ENCODE measurements at regions not wholly inside any gene's neighbourhood (a gene's known extent, or its start where the extent isn't known, plus 50 kb on each side); places are given as distances from the start of the nearest gene placed in this dataset.
"Not testable (repeated sequence)": the region's sequence is repeated elsewhere in the genome, so short reads cannot be mapped to it uniquely, and the experiment has no call there.

GRCh38 chr22:12601870-12602779 lies 2925.9 kb upstream of the OR11H1 start:
- DNase-seq, result peak in 3 of 5 donors; percentile 26 to 67 (median 28)
- Histone ChIP-seq H3K4me1 (no peaks in the 10 kb centered on the region), H3K27me3 (peaks cover 0 to 4% (median 0%) of the 10 kb centered on the region in 9 donors), H3K4me3 (peak overlapping the region in 5 of 12 donors; percentile 7 to 38 (median 25)), H3K36me3 (no peaks in the 10 kb centered on the region), H3K27ac (peak overlapping the region in 1 of 12 donors; percentile 46), H3K9me3 (peaks cover 0 to 62% (median 12%) of the 10 kb centered on the region in 12 donors)
- intact Hi-C loops (cut with DNase I), result no loop called here
- WGBS, 4 donors, result 52 to 64% (median 56%) methylated on average over 74 to 75 of the region's 75 CpGs
- TF ChIP-seq POLR2A (IDR thresholded peaks at IDR 0.05) (no peak), CTCF (IDR thresholded peaks at IDR 0.05) (no peak)
- peak in 1 of 4 donors; percentile 20 for ATAC-seq

DNA sequence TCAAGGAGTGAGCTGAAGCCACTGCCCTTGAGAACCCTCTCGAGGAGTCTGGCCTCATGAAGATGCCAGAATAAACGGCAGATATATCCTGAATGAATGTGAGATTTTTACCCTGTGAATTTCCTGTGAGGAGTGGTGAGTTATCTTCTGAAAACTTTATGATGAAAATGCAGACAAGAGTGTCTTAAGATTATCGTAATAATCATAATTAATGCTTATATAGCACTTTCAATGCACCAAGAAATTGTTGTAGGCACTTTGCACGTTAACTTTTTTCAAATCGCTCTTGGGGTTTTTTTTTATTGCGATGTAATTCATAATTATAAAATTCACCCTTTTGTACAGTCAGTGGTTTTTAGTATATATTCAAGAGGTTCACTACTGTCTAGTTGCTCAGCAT lies 2924.6 kb upstream of the OR11H1 start:
- ATAC-seq, result not testable (repeated sequence)

GRCh38 chr22:12603833-12604232 lies 2924.2 kb upstream of the OR11H1 start:
- ATAC-seq; H3K4me1 ChIP-seq; H3K27me3 ChIP-seq; DNase-seq; H3K36me3 ChIP-seq; H3K27ac ChIP-seq; intact Hi-C loops (cut with DNase I); H3K4me3 ChIP-seq: not testable (repeated sequence)
- peaks cover 0 to 52% (median 6%) of the 10 kb centered on the region in 12 donors for H3K9me3 ChIP-seq

More for the DNA sequence above, 2924.6 kb upstream of the OR11H1 start:
- H3K27ac ChIP-seq; H3K27me3 ChIP-seq; intact Hi-C loops (cut with DNase I); H3K4me1 ChIP-seq; H3K36me3 ChIP-seq; DNase-seq; H3K4me3 ChIP-seq: not testable (repeated sequence)
- H3K9me3 ChIP-seq, result peaks cover 0 to 56% (median 8%) of the 10 kb centered on the region in 12 donors
- WGBS, 4 donors, result 59 to 67% (median 64%) methylated on average over 6 of the region's 6 CpGs

GRCh38 chr22:12608454-12608853 lies 2919.5 kb upstream of the OR11H1 start:
- intact Hi-C loops (cut with DNase I); ATAC-seq; H3K27me3 ChIP-seq; DNase-seq; H3K4me3 ChIP-seq; H3K36me3 ChIP-seq; H3K4me1 ChIP-seq; H3K27ac ChIP-seq: not testable (repeated sequence)
- H3K9me3 ChIP-seq, result peaks cover 0 to 39% (median 3%) of the 10 kb centered on the region in 12 donors
- WGBS, 4 donors, result 63 to 72% (median 67%) methylated on average over 8 to 9 of the region's 9 CpGs

GRCh38 chr22:12613199-12613598 lies 2914.8 kb upstream of the OR11H1 start:
- intact Hi-C loops (cut with DNase I), result no loop called here
- DNase-seq, result no peak
- Histone ChIP-seq H3K9me3 (peaks cover 0 to 34% (median 5%) of the 10 kb centered on the region in 12 donors), H3K27me3 (no peaks in the 10 kb centered on the region), H3K27ac (no peak overlapping the region), H3K4me1 (no peaks in the 10 kb centered on the region), H3K4me3 (no peak overlapping the region), H3K36me3 (no peaks in the 10 kb centered on the region)
- TF ChIP-seq POLR2A (IDR thresholded peaks at IDR 0.05), result no peak
- ATAC-seq, result no peak
- 52 to 58% (median 53%) methylated on average over 3 of the region's 3 CpGs for WGBS, 4 donors

- H3K27me3 ChIP-seq; ATAC-seq; H3K4me1 ChIP-seq; DNase-seq; intact Hi-C loops (cut with DNase I); H3K4me3 ChIP-seq; H3K27ac ChIP-seq; H3K36me3 ChIP-seq: not testable (repeated sequence)
- WGBS, 4 donors, result 28 to 38% (median 35%) methylated on average over 4 of the region's 4 CpGs
- H3K9me3 ChIP-seq, result peaks cover 0 to 33% (median 5%) of the 10 kb centered on the region in 12 donors
Observed at GRCh38 chr22:12613907-12614306, 2914.1 kb upstream of the OR11H1 start.

GRCh38 chr22:12626894-12627293 lies 2901.1 kb upstream of the OR11H1 start:
- DNase-seq; H3K27me3 ChIP-seq; H3K4me3 ChIP-seq; H3K36me3 ChIP-seq; H3K27ac ChIP-seq; ATAC-seq; intact Hi-C loops (cut with DNase I); H3K4me1 ChIP-seq: not testable (repeated sequence)
- 50 to 56% (median 53%) methylated on average over 4 of the region's 4 CpGs for WGBS, 4 donors
- H3K9me3 ChIP-seq, result peaks cover 0 to 28% (median under 1%) of the 10 kb centered on the region in 12 donors

GRCh38 chr22:12629815-12630214 lies 2898.2 kb upstream of the OR11H1 start:
- H3K9me3 ChIP-seq, result peaks cover 0 to 35% (median 5%) of the 10 kb centered on the region in 12 donors
- H3K4me3 ChIP-seq; H3K4me1 ChIP-seq; H3K27me3 ChIP-seq; DNase-seq; intact Hi-C loops (cut with DNase I); H3K36me3 ChIP-seq; H3K27ac ChIP-seq; ATAC-seq: not testable (repeated sequence)
- 38 to 46% (median 40%) methylated on average over 2 of the region's 2 CpGs for WGBS, 4 donors

All from heart left ventricle (tissue), 16 donors.